Transverse colon (tissue), 4 donors: ENCODE measurements at regions not wholly inside any gene's neighbourhood (a gene's known extent, or its start where the extent isn't known, plus 50 kb on each side); places are given as distances from the start of the nearest gene placed in this dataset.

Experiments used
- EP300 ChIP-seq: sonication (generic); formaldehyde crosslinking; IDR thresholded peaks from one replicate; pipeline ENCODE4 v1.6.1; 2017; ENCODE audit warnings: antibody characterized with exemption, low read depth
- POLR2A ChIP-seq: fragments of 450-650 bp; IDR thresholded peaks from one replicate; pipeline ENCODE4 v1.6.1; 2016; ENCODE audit warnings: antibody characterized with exemption, mild to moderate bottlenecking, moderate library complexity
- POLR2AphosphoS5 ChIP-seq, 3 donors: sonication (generic); formaldehyde crosslinking; IDR thresholded peaks; one replicate each; pipeline ENCODE4 v1.6.1; 2016; ENCODE audit warnings: antibody characterized with exemption in 3 of 3
- TF ChIP-seq, protein P1 (sequence below), 5 experiments: fragments of 200-600 bp in 3 of 5; fragments of 450-650 bp in 2 of 5; sonication (generic) in 3 of 5; IDR thresholded peaks; 1 replicate in 2 of 5; 2 replicates in 3 of 5; pipeline ENCODE4 v1.5.1; 2016 to 2017; ENCODE audit warnings: antibody characterized with exemption in 5 of 5, inconsistent platforms in 3 of 5, mild to moderate bottlenecking in 2 of 5, moderate library complexity in 1 of 5

DNA sequence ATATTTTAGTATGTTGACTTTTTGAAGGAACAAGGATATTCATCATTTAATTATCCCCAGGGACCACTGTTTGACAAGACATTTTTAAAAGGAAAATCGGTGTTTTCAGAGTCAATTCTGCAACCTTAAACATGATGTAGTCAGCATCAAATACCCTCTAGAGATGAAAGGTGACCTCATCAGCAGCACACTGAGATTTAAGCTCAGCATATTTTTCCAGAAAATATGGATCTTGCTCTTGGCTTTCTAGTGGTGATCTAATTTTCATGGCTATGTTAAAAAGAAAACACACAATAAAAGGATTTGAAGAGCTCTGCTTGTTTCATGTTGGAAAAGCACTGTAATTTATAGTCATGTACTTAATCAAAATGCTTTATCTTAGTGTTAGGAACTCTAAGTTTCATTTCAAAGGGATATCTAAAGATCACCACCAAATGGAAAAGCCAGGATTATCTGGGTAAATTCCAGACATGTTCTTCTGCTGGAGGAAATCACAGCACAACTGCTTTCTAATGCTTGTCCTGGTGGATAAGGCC is 487.2 kb downstream of the ENC1 start:
- TF ChIP-seq POLR2A (no peak), POLR2AphosphoS5 (IDR thresholded peaks at IDR 0.05) (no peak), EP300 (no peak)
- TF ChIP-seq, protein P1, sequence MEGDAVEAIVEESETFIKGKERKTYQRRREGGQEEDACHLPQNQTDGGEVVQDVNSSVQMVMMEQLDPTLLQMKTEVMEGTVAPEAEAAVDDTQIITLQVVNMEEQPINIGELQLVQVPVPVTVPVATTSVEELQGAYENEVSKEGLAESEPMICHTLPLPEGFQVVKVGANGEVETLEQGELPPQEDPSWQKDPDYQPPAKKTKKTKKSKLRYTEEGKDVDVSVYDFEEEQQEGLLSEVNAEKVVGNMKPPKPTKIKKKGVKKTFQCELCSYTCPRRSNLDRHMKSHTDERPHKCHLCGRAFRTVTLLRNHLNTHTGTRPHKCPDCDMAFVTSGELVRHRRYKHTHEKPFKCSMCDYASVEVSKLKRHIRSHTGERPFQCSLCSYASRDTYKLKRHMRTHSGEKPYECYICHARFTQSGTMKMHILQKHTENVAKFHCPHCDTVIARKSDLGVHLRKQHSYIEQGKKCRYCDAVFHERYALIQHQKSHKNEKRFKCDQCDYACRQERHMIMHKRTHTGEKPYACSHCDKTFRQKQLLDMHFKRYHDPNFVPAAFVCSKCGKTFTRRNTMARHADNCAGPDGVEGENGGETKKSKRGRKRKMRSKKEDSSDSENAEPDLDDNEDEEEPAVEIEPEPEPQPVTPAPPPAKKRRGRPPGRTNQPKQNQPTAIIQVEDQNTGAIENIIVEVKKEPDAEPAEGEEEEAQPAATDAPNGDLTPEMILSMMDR (IDR thresholded peaks at IDR 0.05): no peak
